HepG2 (cell line): ENCODE measurements at regions not wholly inside any gene's neighbourhood (a gene's known extent, or its start where the extent isn't known, plus 50 kb on each side); places are given as distances from the start of the nearest gene placed in this dataset.

ENCODE experiments used
- CHD2 ChIP-seq: IDR thresholded peaks from 2 replicates; pipeline ENCODE4 v1.6.1; 2011; ENCODE audit warnings: low read depth, low read length, improper control_type of control experiment
- CTCF ChIP-seq: sonication (generic); formaldehyde crosslinking; IDR thresholded peaks from 2 replicates; pipeline ENCODE4 v1.5.0; 2020; ENCODE audit warnings: mild to moderate bottlenecking, missing genetic modification reagents, moderate library complexity
- FIP1L1 ChIP-seq: fragments of 200-400 bp; formaldehyde crosslinking; IDR thresholded peaks from 2 replicates; pipeline ENCODE4 v1.6.1; 2018; ENCODE audit warnings: low read depth, mild to moderate bottlenecking, low read length, moderate library complexity, borderline replicate concordance; ENCODE audit not compliant: insufficient read depth
- GTF2F1 ChIP-seq: fragments of 150-350 bp; IDR thresholded peaks from 2 replicates; pipeline ENCODE4 v1.6.1; 2014; ENCODE audit warnings: low read length
- POLR2A ChIP-seq, 2 experiments: IDR thresholded peaks; 2 replicates each; pipeline ENCODE4 v1.6.1; 2011; ENCODE audit warnings: low read depth in 2 of 2, low read length in 2 of 2, mild to moderate bottlenecking in 1 of 2, moderate library complexity in 1 of 2; ENCODE audit not compliant: insufficient read depth in 1 of 2
- RXRA ChIP-seq: sonication (generic); formaldehyde crosslinking; IDR thresholded peaks from 2 replicates; pipeline ENCODE4 v1.5.1; 2020; ENCODE audit warnings: missing genetic modification reagents
- TFAP4 ChIP-seq: sonication (generic); IDR thresholded peaks from 2 replicates; pipeline ENCODE4 v1.6.1; 2016; ENCODE audit warnings: low read depth, borderline replicate concordance
- ZFP37 ChIP-seq: sonication (generic); formaldehyde crosslinking; IDR thresholded peaks from 2 replicates; pipeline ENCODE4 v1.4.0; 2020; ENCODE audit warnings: missing genetic modification reagents, borderline replicate concordance
- ZNF138 ChIP-seq: sonication (generic); formaldehyde crosslinking; IDR thresholded peaks from 2 replicates; pipeline ENCODE4 v1.5.0; 2020; ENCODE audit warnings: mild to moderate bottlenecking, low read depth, missing genetic modification reagents
- ZNF616 ChIP-seq: sonication (generic); formaldehyde crosslinking; IDR thresholded peaks from 2 replicates; pipeline ENCODE4 v1.5.0; 2020; ENCODE audit warnings: low read depth, mild to moderate bottlenecking, missing genetic modification reagents
- ZNF678 ChIP-seq: sonication (generic); formaldehyde crosslinking; IDR thresholded peaks from 2 replicates; pipeline ENCODE4 v1.4.0; 2020; ENCODE audit warnings: mild to moderate bottlenecking, missing genetic modification reagents
- ZNF780A ChIP-seq: sonication (generic); formaldehyde crosslinking; IDR thresholded peaks from 2 replicates; pipeline ENCODE4 v1.8.0; 2022; ENCODE audit warnings: mild to moderate bottlenecking, missing genetic modification reagents, moderate library complexity
- TF ChIP-seq, protein P1 (sequence below): sonication (generic); formaldehyde crosslinking; IDR thresholded peaks from 2 replicates; pipeline ENCODE4 v1.4.0; 2020; ENCODE audit warnings: missing genetic modification reagents
- TF ChIP-seq, protein P2 (sequence below): sonication (generic); formaldehyde crosslinking; IDR thresholded peaks from 2 replicates; pipeline ENCODE4 v1.4.0; 2020; ENCODE audit warnings: missing genetic modification reagents

DNA sequence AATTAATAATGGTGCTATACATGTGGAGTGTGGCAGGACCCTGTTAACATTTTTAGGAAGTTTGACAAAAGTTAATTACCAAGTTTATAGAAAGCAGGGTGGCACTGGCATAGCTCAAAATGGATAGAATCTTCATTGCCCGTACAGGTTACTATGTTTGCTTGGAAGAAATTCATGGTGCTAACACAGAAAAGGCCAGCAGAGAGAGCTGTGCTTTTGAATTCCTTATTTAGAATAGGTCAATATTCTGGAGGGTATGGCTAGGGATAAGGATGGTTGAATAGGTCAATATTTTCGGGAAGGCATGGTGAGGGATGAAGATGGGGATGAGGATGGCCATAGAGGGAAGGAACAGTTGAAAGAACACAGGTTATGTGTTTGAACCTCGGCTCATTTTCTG, 345.1 kb downstream of the LMO4 start:
- TF ChIP-seq ZNF138 (CRISPR knock-in tag), result no peak
- no peak for TF ChIP-seq CHD2
- no peak for TF ChIP-seq ZNF678 (CRISPR knock-in tag)
- no peak for TF ChIP-seq ZFP37 (CRISPR knock-in tag)
- TF ChIP-seq, protein P1, sequence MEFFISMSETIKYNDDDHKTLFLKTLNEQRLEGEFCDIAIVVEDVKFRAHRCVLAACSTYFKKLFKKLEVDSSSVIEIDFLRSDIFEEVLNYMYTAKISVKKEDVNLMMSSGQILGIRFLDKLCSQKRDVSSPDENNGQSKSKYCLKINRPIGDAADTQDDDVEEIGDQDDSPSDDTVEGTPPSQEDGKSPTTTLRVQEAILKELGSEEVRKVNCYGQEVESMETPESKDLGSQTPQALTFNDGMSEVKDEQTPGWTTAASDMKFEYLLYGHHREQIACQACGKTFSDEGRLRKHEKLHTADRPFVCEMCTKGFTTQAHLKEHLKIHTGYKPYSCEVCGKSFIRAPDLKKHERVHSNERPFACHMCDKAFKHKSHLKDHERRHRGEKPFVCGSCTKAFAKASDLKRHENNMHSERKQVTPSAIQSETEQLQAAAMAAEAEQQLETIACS (CRISPR knock-in tag), result no peak
- TF ChIP-seq POLR2A (IDR thresholded peaks at IDR 0.05; ENCODE audit: insufficient read depth in 1 of 2, low read depth in 2 of 2, low read length in 2 of 2), result no peak
- TF ChIP-seq ZNF616, result no peak
- no peak for TF ChIP-seq FIP1L1
- no peak for TF ChIP-seq TFAP4
- no peak for TF ChIP-seq ZNF780A
- peak; percentile 48 for TF ChIP-seq CTCF
- TF ChIP-seq, protein P2, sequence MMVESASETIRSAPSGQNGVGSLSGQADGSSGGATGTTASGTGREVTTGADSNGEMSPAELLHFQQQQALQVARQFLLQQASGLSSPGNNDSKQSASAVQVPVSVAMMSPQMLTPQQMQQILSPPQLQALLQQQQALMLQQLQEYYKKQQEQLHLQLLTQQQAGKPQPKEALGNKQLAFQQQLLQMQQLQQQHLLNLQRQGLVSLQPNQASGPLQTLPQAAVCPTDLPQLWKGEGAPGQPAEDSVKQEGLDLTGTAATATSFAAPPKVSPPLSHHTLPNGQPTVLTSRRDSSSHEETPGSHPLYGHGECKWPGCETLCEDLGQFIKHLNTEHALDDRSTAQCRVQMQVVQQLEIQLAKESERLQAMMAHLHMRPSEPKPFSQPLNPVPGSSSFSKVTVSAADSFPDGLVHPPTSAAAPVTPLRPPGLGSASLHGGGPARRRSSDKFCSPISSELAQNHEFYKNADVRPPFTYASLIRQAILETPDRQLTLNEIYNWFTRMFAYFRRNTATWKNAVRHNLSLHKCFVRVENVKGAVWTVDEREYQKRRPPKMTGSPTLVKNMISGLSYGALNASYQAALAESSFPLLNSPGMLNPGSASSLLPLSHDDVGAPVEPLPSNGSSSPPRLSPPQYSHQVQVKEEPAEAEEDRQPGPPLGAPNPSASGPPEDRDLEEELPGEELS (CRISPR knock-in tag), result no peak
- TF ChIP-seq GTF2F1, result no peak
- TF ChIP-seq RXRA (CRISPR knock-in tag), result no peak
